Type B pancreatic cell (in vitro differentiated cells): ENCODE measurements at regions not wholly inside any gene's neighbourhood (a gene's known extent, or its start where the extent isn't known, plus 50 kb on each side); places are given as distances from the start of the nearest gene placed in this dataset.

Experiments used
- DNase-seq: peaks from one replicate; pipeline ENCODE4 v3.0.0; 2021; ENCODE audit warnings: mixed read lengths; ENCODE audit not compliant: unreplicated experiment; ENCODE audit errors: extremely low spot score
- H3K27ac Mint-ChIP-seq: 2 replicates; pipeline ENCODE4 v1.8.0; 2021; ENCODE audit warnings: mild to moderate bottlenecking, mixed read lengths
- H3K27me3 Mint-ChIP-seq: 2 replicates; pipeline ENCODE4 v1.8.0; 2021; ENCODE audit warnings: mixed read lengths
- H3K36me3 Mint-ChIP-seq: 2 replicates; pipeline ENCODE4 v1.8.0; 2021; ENCODE audit warnings: mixed read lengths
- H3K4me1 Mint-ChIP-seq: one replicate; pipeline ENCODE4 v1.8.0; 2021; ENCODE audit warnings: mixed read lengths; ENCODE audit not compliant: unreplicated experiment
- H3K4me3 Mint-ChIP-seq: 2 replicates; pipeline ENCODE4 v1.8.0; 2021; ENCODE audit warnings: mild to moderate bottlenecking, mixed read lengths
- H3K9me3 Mint-ChIP-seq: 2 replicates; pipeline ENCODE4 v1.8.0; 2021; ENCODE audit warnings: mixed read lengths
- CTCF ChIP-seq: fragments of 200-600 bp; sonication (generic); conservative IDR thresholded peaks from 2 replicates; pipeline ENCODE4 v1.5.0; 2021; ENCODE audit warnings: antibody characterized with exemption, mild to moderate bottlenecking

- H3K9me3 Mint-ChIP-seq, result peaks cover 5% of the 10 kb centered on the region
- H3K27me3 Mint-ChIP-seq, result peaks cover 22% of the 10 kb centered on the region
- peaks cover 5% of the 10 kb centered on the region for H3K36me3 Mint-ChIP-seq
- H3K27ac Mint-ChIP-seq, result no peak overlapping the region
- no peak overlapping the region for H3K4me3 Mint-ChIP-seq
- no peak for DNase-seq
- TF ChIP-seq CTCF, result no peak
- H3K4me1 Mint-ChIP-seq, result peaks cover 14% of the 10 kb centered on the region
These were observed 296.5 kb downstream of the DEPDC1B start for GRCh38 chr5:60403343-60404006.

- H3K27me3 Mint-ChIP-seq, result peaks cover 24% of the 10 kb centered on the region
- peaks cover 5% of the 10 kb centered on the region for H3K36me3 Mint-ChIP-seq
- no peak overlapping the region for H3K4me3 Mint-ChIP-seq
- peaks cover 8% of the 10 kb centered on the region for H3K4me1 Mint-ChIP-seq
- peaks cover 5% of the 10 kb centered on the region for H3K9me3 Mint-ChIP-seq
- no peak for TF ChIP-seq CTCF
- H3K27ac Mint-ChIP-seq, result no peak overlapping the region
- DNase-seq, result no peak
These were observed 297.7 kb downstream of the DEPDC1B start for GRCh38 chr5:60402161-60402785.

GRCh38 chr5:60401526-60401925 lies 298.4 kb downstream of the DEPDC1B start:
- Mint-ChIP-seq H3K36me3 (no peaks in the 10 kb centered on the region), H3K27ac (no peak overlapping the region), H3K4me3 (no peak overlapping the region), H3K4me1 (peaks cover 8% of the 10 kb centered on the region), H3K9me3 (no peaks in the 10 kb centered on the region), H3K27me3 (peaks cover 22% of the 10 kb centered on the region)
- no peak for TF ChIP-seq CTCF
- DNase-seq, result no peak

GRCh38 chr5:60399507-60399906 lies 300.5 kb downstream of the DEPDC1B start:
- Mint-ChIP-seq H3K27ac (no peak overlapping the region), H3K4me3 (no peak overlapping the region), H3K4me1 (peaks cover 8% of the 10 kb centered on the region), H3K9me3 (no peaks in the 10 kb centered on the region), H3K27me3 (peaks cover 20% of the 10 kb centered on the region), H3K36me3 (no peaks in the 10 kb centered on the region)
- no peak for TF ChIP-seq CTCF
- no peak for DNase-seq

GRCh38 chr5:60395712-60396329 lies 304.1 kb downstream of the DEPDC1B start:
- Mint-ChIP-seq H3K4me1 (no peaks in the 10 kb centered on the region), H3K27me3 (peaks cover 9% of the 10 kb centered on the region), H3K9me3 (no peaks in the 10 kb centered on the region), H3K4me3 (no peak overlapping the region), H3K36me3 (peaks cover 1% of the 10 kb centered on the region), H3K27ac (no peak overlapping the region)
- TF ChIP-seq CTCF, result no peak
- no peak for DNase-seq
